ENCODE measurements at regions not wholly inside any gene's neighbourhood (a gene's known extent, or its start where the extent isn't known, plus 50 kb on each side); places are given as distances from the start of the nearest gene placed in this dataset.

DNA sequence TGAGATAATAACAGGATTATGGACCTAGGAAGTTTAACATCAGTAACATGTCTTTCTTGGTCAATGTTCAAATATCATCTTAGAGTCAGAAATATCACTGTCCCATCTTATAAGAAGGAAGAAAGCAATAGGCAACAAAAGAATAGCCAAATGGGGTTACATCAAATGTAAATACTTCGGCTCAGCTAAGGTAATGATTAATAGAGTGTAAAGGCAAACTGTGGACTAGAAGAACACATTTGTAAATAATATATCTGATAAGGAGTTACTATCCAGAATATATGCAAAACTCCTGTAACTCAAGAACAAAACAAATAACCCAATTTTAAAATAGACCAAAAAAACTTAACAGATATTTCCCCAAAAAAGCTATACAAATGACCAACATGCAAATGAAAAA is 630.3 kb downstream of the RPS29 start:
- Histone ChIP-seq H3F3A (ENCODE audit: control insufficient read depth, insufficient read depth) (no peaks in the 10 kb centered on the region), H3K9me2 (replicated peaks; ENCODE audit: control insufficient read depth, low read length) (no peaks in the 10 kb centered on the region), H3K27ac (ENCODE audit: low read depth, low read length) (peak overlapping the region; percentile 55), H4K20me1 (ENCODE audit: control insufficient read depth, insufficient read depth, low read depth, low read length) (no peaks in the 10 kb centered on the region), H3K9me3 (ENCODE audit: control insufficient read depth, insufficient read depth, low read length) (peaks cover 5% of the 10 kb centered on the region; the same call in 1 of the 2 replicates), H3K27me3 (ENCODE audit: control insufficient read depth, low read length) (no peaks in the 10 kb centered on the region), H3K4me3 (ENCODE audit: low read length) (peak overlapping the region; percentile 38), H3K36me3 (ENCODE audit: control insufficient read depth, low read length) (no peaks in the 10 kb centered on the region), H3K4me2 (ENCODE audit: low read length) (peak overlapping the region; percentile 48), H3K4me1 (ENCODE audit: control insufficient read depth, low read length) (peaks cover 24% of the 10 kb centered on the region), H3K79me2 (ENCODE audit: control insufficient read depth, low read length) (no peaks in the 10 kb centered on the region)
- TF ChIP-seq, protein P1, sequence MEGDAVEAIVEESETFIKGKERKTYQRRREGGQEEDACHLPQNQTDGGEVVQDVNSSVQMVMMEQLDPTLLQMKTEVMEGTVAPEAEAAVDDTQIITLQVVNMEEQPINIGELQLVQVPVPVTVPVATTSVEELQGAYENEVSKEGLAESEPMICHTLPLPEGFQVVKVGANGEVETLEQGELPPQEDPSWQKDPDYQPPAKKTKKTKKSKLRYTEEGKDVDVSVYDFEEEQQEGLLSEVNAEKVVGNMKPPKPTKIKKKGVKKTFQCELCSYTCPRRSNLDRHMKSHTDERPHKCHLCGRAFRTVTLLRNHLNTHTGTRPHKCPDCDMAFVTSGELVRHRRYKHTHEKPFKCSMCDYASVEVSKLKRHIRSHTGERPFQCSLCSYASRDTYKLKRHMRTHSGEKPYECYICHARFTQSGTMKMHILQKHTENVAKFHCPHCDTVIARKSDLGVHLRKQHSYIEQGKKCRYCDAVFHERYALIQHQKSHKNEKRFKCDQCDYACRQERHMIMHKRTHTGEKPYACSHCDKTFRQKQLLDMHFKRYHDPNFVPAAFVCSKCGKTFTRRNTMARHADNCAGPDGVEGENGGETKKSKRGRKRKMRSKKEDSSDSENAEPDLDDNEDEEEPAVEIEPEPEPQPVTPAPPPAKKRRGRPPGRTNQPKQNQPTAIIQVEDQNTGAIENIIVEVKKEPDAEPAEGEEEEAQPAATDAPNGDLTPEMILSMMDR (IDR thresholded peaks at IDR 0.05; ENCODE audit: low read depth, low read length, poor library complexity, severe bottlenecking) = no peak
- TF ChIP-seq EZH2phosphoT487 (IDR thresholded peaks at IDR 0.05; ENCODE audit: borderline replicate concordance, low read length) = no peak

- H3F3A ChIP-seq (ENCODE audit: control insufficient read depth, insufficient read depth) = no peaks in the 10 kb centered on the region
- TF ChIP-seq, protein P1 (IDR thresholded peaks at IDR 0.05; ENCODE audit: low read depth, low read length, poor library complexity, severe bottlenecking) = no peak
- no peak for TF ChIP-seq EZH2phosphoT487 (IDR thresholded peaks at IDR 0.05; ENCODE audit: borderline replicate concordance, low read length)
Measured at GRCh38 chr14:48954446-48954845, 631.7 kb downstream of the RPS29 start.

DNA sequence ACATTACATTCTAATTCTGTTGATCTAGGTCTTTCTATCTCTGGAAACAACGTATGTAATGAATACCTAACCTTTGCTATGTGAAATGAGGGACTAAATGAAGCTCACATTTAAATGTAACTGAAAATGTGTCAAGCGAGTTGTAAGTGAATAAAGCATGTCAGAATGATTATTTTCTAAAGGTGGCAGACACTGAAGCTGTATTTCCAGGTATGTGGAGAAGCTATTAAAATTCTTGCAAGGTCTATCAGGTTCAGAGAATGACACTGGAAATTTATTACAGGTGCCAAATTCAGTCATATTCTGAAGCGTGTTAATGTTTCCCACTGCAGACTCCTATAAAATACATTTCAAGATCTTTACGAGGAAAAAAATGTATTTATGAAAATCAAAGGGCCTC is 641.4 kb downstream of the RPS29 start:
- Histone ChIP-seq H4K20me1 (ENCODE audit: control insufficient read depth, insufficient read depth, low read depth, low read length) (no peaks in the 10 kb centered on the region), H3K4me2 (ENCODE audit: low read length) (no peak overlapping the region), H3K4me1 (ENCODE audit: control insufficient read depth, low read length) (no peaks in the 10 kb centered on the region), H3K9me3 (ENCODE audit: control insufficient read depth, insufficient read depth, low read length) (no peaks in the 10 kb centered on the region), H3K27ac (ENCODE audit: low read depth, low read length) (no peak overlapping the region), H3K79me2 (ENCODE audit: control insufficient read depth, low read length) (no peaks in the 10 kb centered on the region), H3K27me3 (ENCODE audit: control insufficient read depth, low read length) (no peaks in the 10 kb centered on the region), H3K36me3 (ENCODE audit: control insufficient read depth, low read length) (no peaks in the 10 kb centered on the region), H3F3A (ENCODE audit: control insufficient read depth, insufficient read depth) (no peaks in the 10 kb centered on the region), H3K4me3 (ENCODE audit: low read length) (no peak overlapping the region), H3K9me2 (replicated peaks; ENCODE audit: control insufficient read depth, low read length) (no peaks in the 10 kb centered on the region)
- TF ChIP-seq EZH2phosphoT487 (IDR thresholded peaks at IDR 0.05; ENCODE audit: borderline replicate concordance, low read length) = no peak
- TF ChIP-seq, protein P1 (IDR thresholded peaks at IDR 0.05; ENCODE audit: low read depth, low read length, poor library complexity, severe bottlenecking) = no peak

More at GRCh38 chr14:48954446-48954845, 631.7 kb downstream of the RPS29 start:
- Histone ChIP-seq H3K4me3 (ENCODE audit: low read length) (no peak overlapping the region), H3K27me3 (ENCODE audit: control insufficient read depth, low read length) (no peaks in the 10 kb centered on the region), H3K27ac (ENCODE audit: low read depth, low read length) (no peak overlapping the region), H4K20me1 (ENCODE audit: control insufficient read depth, insufficient read depth, low read depth, low read length) (no peaks in the 10 kb centered on the region), H3K9me3 (ENCODE audit: control insufficient read depth, insufficient read depth, low read length) (peaks cover 5% of the 10 kb centered on the region; the same call in 1 of the 2 replicates), H3K4me2 (ENCODE audit: low read length) (no peak overlapping the region), H3K9me2 (replicated peaks; ENCODE audit: control insufficient read depth, low read length) (no peaks in the 10 kb centered on the region), H3K36me3 (ENCODE audit: control insufficient read depth, low read length) (no peaks in the 10 kb centered on the region), H3K79me2 (ENCODE audit: control insufficient read depth, low read length) (no peaks in the 10 kb centered on the region), H3K4me1 (ENCODE audit: control insufficient read depth, low read length) (peaks cover 24% of the 10 kb centered on the region)
